HG03159 (cell line): ENCODE measurements at regions not wholly inside any gene's neighbourhood (a gene's known extent, or its start where the extent isn't known, plus 50 kb on each side); places are given as distances from the start of the nearest gene placed in this dataset.
A peak's percentile ranks its signal among the peaks of the same experiment; 100 is the strongest.

Experiments
- ATAC-seq: cut with Tn5 transposase; IDR thresholded peaks from one replicate; pipeline ENCODE4 v1.9.1; 2021; ENCODE audit warnings: mild to moderate bottlenecking, moderate library complexity; ENCODE audit not compliant: unreplicated experiment

GRCh38 chr10:76667408-76668370 lies 969.9 kb downstream of the KCNMA1 start:
- ATAC-seq, result no peak

DNA sequence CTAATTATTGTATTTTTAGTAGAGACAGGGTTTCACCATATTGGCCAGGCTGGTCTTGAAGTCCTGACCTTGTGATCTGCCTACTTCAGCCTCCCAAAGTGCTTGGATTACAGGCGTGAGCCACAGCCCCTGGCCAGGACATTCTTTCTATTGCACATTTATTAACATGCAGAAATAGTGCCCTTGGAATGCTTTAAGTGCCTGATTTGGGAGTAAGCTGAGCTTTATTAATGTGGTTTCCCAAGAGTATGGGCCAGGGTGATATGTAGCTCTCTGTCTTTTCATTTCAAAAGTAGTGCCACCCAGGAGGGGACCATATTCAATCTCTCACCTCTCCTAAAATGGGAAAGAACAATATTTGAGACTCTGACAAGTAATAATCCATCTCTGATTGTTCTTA lies 970.7 kb downstream of the KCNMA1 start:
- no peak for ATAC-seq

- no peak for ATAC-seq
Observed at GRCh38 chr10:76665029-76665428, 972.6 kb downstream of the KCNMA1 start.

GRCh38 chr10:76657337-76658012 lies 980.1 kb downstream of the KCNMA1 start:
- no peak for ATAC-seq

- ATAC-seq, result no peak
Observed at GRCh38 chr10:76651154-76651553, 986.5 kb downstream of the KCNMA1 start.

DNA sequence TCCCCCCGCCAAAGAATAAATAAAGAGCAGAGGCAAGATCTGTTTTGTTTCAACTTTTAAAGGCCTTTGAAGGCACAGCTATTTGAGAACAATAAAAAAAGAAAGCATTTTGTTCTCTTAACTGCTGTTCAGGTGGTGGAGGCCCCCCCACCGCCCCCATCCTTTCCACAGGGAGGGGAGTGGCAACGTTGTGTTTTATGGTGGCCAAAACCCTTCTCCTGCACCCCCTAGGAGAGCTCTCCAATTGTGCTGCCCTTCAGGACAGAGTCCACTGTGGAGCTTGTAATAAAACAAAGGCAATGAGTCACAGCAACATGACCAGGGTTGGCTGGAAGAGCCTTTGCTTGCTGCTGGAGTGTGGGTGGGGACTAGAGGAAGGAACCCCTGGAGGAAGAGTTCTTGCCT lies 987.9 kb downstream of the KCNMA1 start:
- no peak for ATAC-seq

GRCh38 chr10:76649254-76649653 lies 988.4 kb downstream of the KCNMA1 start:
- no peak for ATAC-seq

GRCh38 chr10:76647301-76647700 lies 990.3 kb downstream of the KCNMA1 start:
- ATAC-seq, result no peak

DNA sequence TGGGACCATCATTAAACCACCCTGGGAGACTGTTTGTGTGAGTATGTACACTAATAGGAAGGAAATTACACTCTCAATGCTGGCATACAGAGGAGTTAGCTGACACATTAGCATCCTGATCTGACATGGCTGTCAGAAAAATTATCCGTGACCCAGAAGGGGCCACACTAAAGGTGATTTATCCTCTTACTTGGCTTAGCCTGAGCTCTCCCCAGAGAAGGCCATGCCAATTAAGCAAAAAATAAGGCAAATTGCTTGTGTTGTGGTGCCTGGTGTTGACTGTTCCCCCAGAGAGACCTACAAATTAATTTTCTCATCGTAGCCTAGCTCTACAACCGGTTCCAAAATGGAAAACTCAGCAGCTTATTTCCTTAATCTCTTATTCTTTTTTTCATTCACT lies 992.3 kb downstream of the KCNMA1 start:
- ATAC-seq, result no peak

GRCh38 chr10:76644476-76644875 lies 993.1 kb downstream of the KCNMA1 start:
- no peak for ATAC-seq

DNA sequence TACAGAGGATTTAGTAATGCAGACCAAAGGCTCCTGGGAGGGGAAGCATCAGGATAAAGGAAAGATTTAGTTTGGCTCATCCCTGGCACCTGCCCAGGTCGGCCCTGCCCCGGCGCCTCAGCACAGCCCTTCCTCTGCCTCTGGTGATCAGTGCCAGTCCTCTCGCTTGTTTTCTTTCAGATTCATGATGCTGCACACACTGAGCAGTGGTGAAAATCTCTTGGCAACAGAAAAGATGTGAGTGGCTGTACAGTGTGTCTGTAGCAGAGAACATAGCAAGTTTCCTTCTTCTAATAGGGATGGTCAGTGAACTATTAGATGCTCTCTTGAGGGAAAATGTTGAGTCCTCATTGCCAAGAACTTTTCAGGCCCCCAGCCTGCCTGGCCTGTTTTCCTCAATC lies 994.1 kb downstream of the KCNMA1 start:
- no peak for ATAC-seq

DNA sequence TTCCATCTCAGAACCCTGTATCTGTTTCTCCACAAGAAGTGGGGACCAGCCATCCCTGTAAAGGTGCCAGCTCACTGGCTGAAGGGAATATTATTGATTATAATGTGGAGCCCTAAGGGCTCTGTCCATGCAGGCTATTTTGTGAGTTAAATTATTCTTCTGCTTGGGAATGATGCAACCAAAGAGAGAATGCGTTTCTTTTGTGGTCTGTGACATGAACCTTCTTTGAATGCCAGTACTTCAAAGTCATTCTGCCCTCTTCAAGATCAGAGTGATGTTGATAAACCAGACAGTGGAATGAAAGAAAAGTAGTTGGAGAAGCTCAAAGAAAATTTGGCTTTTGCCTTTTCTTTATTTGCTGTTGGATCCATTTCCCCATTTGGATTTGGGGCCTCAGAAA lies 995.2 kb downstream of the KCNMA1 start:
- ATAC-seq, result no peak

DNA sequence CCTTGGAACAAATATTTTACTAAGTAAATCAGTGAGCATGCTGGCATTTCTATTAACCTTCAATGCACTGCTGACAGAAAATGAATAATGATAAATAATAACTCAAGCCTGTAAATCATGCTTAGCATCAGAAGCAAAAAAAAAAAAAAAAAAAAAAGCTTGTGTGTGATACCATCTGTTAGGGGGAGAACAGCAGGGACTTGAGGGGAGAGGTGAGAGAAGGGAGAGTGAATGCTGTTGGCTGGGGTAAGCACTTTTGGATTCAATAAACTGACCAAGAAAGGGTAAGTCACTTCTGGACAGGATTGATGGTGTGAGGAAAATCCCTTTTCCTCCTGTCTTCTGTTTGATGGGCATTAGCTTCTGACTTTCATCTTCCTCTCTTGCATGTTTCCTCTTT lies 996.4 kb downstream of the KCNMA1 start:
- no peak for ATAC-seq

DNA sequence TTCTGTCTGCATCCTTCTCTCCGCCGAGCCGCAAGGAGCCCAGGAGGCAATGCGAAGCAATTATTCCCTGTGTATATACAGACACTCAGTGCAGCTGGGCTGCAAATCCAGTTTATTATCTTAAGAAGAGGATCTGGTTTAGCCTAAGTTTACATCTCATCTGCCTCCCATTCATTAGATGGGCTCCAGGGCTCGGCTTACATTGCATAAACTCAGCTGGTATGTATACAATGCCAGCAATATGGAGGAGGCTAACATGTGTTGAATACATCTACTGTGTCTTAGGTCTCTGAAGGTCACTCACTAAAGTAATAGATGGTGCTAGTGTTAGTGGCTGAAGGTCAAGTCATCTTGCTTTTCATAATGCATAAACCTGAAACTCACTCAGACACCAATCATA lies 996.8 kb downstream of the KCNMA1 start:
- no peak for ATAC-seq

DNA sequence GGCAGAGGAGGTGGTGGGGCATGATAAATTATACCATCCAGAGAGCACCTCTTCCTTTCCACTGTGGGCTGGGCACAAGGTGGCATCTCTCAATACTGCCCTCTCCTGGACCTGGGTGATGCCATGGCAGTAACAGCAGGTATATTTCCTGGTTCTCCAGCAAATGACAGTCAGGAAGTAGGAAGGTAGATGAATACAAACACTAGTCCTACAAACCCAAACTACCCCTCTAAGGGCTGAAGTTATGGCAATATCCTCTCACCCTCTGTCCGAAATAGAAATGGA lies 1004.9 kb downstream of the KCNMA1 start:
- ATAC-seq, result no peak

DNA sequence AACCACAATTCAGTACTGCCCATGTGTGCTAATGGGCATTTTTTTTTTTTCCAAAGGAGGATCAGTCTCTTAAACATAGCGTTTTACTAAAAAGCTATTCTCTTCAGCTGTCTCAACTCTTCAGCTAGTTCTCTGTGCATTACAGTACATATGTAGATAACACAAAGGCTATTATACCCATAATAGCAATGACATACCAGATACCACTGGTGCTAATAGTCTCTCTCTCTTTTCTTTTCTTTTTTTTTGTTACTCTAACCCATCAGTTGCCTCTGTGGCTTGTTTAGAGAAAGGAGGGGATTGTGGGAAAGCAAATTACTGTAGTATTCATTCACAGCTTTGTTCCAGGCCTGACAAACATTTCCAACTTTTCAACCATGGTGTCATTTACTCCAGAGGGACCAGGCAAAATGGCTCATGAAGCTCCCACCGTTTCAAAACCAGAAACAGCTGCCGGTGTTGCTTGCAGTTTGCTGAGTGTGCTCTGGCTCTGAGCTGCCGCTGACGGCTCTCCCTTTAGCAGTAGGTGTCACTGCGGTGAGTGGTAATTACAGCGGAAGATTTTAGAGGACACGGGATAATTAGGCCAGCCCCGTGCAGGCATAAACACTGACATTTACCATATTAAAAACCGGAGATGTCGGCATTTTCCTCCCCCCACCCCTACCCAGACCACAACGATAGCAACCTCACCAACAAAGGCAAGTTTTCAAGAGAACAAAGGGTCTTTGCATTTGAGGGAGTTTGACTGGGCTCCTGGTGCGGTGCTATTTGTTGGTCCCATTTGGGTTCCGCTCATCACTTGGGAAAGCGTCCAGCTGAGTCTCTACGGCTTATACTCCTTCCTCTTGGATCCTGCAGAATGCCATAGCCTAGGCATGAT lies 1005.5 kb downstream of the KCNMA1 start:
- ATAC-seq, result no peak

GRCh38 chr10:76631036-76631670 lies 1006.5 kb downstream of the KCNMA1 start:
- no peak for ATAC-seq

DNA sequence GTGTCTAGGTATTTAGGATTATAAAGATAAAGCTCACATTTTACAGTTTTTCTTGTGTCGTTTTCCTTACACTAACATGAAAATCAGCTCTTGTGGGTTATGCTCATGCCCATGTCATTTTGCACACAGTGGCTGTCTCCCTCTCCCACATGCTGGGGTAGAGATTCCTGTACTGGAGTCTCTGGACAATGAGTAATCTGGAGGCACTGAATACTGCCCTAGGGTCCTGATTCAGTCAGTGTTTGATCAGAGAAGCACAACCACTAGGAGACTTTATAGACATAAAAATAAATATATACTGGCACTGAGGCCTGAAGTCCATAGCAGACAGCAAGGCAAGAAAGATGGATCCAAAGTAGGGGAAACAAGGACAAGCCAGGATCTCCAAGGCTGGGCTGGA lies 1008.8 kb downstream of the KCNMA1 start:
- ATAC-seq, result no peak

DNA sequence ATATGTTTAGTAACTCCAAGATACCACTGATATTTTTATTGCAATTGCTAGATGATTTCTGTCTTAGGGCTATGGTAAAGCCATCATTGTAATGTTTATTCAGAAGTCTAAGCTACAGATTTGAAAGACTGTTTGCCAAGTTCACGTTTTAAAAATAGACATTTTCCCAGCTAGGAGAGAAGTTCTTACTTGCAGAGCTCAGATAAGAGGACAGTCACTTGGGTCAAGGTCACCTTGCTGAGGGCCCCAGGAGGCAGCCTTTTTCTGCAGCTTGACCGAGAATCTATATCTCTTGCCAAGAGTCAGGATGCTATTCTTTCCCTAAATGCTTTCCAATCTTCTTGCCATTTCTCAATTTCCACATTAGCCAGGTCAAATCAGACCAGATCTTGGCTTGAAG lies 1011.2 kb downstream of the KCNMA1 start:
- no peak for ATAC-seq

- peak; percentile 89 for ATAC-seq
Observed at GRCh38 chr10:76624470-76624869, 1013.1 kb downstream of the KCNMA1 start.
